ENCODE measurements at regions not wholly inside any gene's neighbourhood (a gene's known extent, or its start where the extent isn't known, plus 50 kb on each side); places are given as distances from the start of the nearest gene placed in this dataset.

DNA sequence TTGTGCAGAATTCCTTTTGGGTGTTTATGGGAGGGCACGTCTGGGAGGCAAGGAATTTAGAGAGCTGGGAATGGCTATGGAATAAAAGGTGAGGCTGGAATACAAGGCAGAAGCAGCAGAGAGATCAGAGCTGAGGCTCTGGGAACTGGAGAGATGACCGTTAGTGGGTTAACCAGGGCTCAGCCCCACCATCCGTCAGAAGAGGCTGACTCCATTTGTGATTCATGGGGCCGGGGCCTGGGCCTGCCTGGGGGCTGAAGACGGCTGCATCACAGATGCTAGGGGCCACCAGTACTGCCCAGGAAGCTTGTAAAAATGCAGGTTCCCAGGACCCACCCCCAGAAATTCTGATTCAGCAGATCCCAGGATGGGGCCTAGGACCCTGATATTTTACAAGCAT is 398.1 kb downstream of the MED13L start:
- H3K4me1 ChIP-seq (ENCODE audit: low read length) = no peaks in the 10 kb centered on the region

DNA sequence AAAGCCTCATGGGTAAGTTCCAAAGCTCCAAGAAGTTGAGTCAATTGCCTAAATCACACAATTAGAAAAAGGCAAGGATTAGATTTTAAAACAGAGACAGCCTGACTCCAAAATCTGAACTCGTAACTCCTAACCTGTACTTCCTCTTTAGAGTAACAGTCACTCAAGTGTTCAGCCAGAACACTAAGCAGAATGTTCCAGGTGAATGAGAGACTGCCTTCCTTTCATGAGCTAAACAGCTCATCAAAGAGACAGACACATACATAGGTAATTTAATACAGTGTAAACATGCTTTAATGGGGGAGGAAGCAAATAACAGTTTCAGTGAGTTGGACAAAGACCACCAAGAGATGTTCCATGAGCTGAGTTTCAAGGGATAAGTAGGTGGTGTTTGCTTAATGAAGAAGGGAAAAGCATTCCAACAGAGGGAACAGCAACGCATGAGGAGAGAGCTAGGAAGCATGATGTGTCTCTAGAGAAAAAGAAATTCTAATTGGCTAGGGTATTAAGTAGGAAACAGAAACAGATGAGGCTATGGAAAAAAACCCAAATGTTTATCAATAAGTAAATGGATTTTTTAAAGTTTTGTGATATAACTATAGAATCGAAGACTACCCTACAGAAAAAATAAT is 403.9 kb downstream of the MED13L start:
- H3K9ac ChIP-seq (ENCODE audit: low read length) = no peak overlapping the region

More for the DNA sequence above, 398.1 kb downstream of the MED13L start:
- no peak overlapping the region for H3K9ac ChIP-seq (ENCODE audit: low read length)
- no peaks in the 10 kb centered on the region for H4K20me1 ChIP-seq (ENCODE audit: insufficient read depth, low read depth, low read length)
- H3K79me2 ChIP-seq (ENCODE audit: low read length) = no peaks in the 10 kb centered on the region
- H3K9me3 ChIP-seq (ENCODE audit: low read length) = no peaks in the 10 kb centered on the region
- H3K27ac ChIP-seq (ENCODE audit: low read length) = no peak overlapping the region
- H3K9me2 ChIP-seq (replicated peaks; ENCODE audit: insufficient read depth, low read length) = no peaks in the 10 kb centered on the region
- DNase-seq = no peak
- no peaks in the 10 kb centered on the region for H3K27me3 ChIP-seq (ENCODE audit: low read length)
- no peaks in the 10 kb centered on the region for H3K36me3 ChIP-seq (ENCODE audit: insufficient read depth, low read length)
- no peak overlapping the region for H3K4me2 ChIP-seq (ENCODE audit: low read depth, low read length, poor library complexity, severe bottlenecking)
- H2AFZ ChIP-seq (ENCODE audit: low read length) = no peak overlapping the region
- H3K4me3 ChIP-seq (ENCODE audit: low read length) = no peak overlapping the region

DNA sequence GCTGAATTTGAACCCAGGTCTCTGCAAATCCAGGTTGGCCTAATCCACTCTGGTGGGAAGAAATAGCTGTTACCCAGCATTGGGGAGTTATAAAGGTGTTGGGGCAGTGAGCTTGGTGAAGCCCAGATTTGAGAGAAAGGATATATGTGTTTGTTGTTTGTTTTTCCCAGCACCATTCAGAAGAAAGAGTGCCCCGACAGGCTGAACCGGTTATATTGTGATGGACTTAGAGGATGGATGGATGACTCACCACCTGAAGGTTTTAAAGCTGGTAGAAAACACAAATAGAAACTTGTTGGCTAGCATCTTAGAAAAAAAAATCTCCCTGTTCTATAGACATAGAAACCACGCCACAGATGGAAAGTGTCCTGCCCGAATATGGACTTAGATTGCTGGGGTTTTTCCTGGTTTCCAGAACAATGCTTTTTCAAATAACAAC is 404.6 kb downstream of the MED13L start:
- no peak overlapping the region for H2AFZ ChIP-seq (ENCODE audit: low read length)
- no peaks in the 10 kb centered on the region for H3K9me3 ChIP-seq (ENCODE audit: low read length)
- no peak overlapping the region for H3K4me3 ChIP-seq (ENCODE audit: low read length)
- no peaks in the 10 kb centered on the region for H3K4me1 ChIP-seq (ENCODE audit: low read length)
- H3K27ac ChIP-seq (ENCODE audit: low read length) = no peak overlapping the region
- H3K79me2 ChIP-seq (ENCODE audit: low read length) = no peaks in the 10 kb centered on the region
- H3K36me3 ChIP-seq (ENCODE audit: insufficient read depth, low read length) = no peaks in the 10 kb centered on the region
- no peak for DNase-seq
- H3K4me2 ChIP-seq (ENCODE audit: low read depth, low read length, poor library complexity, severe bottlenecking) = no peak overlapping the region
- H3K27me3 ChIP-seq (ENCODE audit: low read length) = no peaks in the 10 kb centered on the region
- no peaks in the 10 kb centered on the region for H3K9me2 ChIP-seq (replicated peaks; ENCODE audit: insufficient read depth, low read length)
- no peak overlapping the region for H3K9ac ChIP-seq (ENCODE audit: low read length)
- H4K20me1 ChIP-seq (ENCODE audit: insufficient read depth, low read depth, low read length) = no peaks in the 10 kb centered on the region

More for the DNA sequence above, 403.9 kb downstream of the MED13L start:
- Histone ChIP-seq H3K27ac (ENCODE audit: low read length) (no peak overlapping the region), H3K9me2 (replicated peaks; ENCODE audit: insufficient read depth, low read length) (no peaks in the 10 kb centered on the region), H3K4me2 (ENCODE audit: low read depth, low read length, poor library complexity, severe bottlenecking) (no peak overlapping the region), H4K20me1 (ENCODE audit: insufficient read depth, low read depth, low read length) (no peaks in the 10 kb centered on the region), H3K4me1 (ENCODE audit: low read length) (no peaks in the 10 kb centered on the region), H3K4me3 (ENCODE audit: low read length) (no peak overlapping the region), H3K36me3 (ENCODE audit: insufficient read depth, low read length) (no peaks in the 10 kb centered on the region), H3K79me2 (ENCODE audit: low read length) (no peaks in the 10 kb centered on the region), H3K9me3 (ENCODE audit: low read length) (no peaks in the 10 kb centered on the region), H2AFZ (ENCODE audit: low read length) (no peak overlapping the region), H3K27me3 (ENCODE audit: low read length) (no peaks in the 10 kb centered on the region)
- no peak for DNase-seq

DNA sequence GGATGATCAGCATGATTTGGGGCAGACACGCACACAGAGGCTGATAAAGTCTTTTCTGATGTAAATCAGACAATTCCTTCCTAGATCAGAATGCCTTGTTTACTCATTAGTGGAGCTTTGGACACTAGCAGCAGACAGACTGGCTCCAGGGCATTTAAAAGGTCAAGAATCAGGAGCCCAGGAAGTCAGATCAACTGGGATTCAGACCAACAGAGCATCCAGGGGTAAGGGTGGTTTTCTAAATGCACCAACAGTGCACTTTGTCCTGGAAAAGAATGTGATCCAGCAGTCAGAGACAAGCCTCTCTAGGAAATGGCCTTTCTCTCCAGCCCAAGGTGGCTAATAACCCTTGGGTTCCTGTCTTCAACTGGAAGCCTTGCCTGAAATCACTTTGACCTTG is 405.3 kb downstream of the MED13L start:
- H3K4me3 ChIP-seq (ENCODE audit: low read length) = no peak overlapping the region
- H3K79me2 ChIP-seq (ENCODE audit: low read length) = no peaks in the 10 kb centered on the region
- H4K20me1 ChIP-seq (ENCODE audit: insufficient read depth, low read depth, low read length) = no peaks in the 10 kb centered on the region
- no peaks in the 10 kb centered on the region for H3K9me2 ChIP-seq (replicated peaks; ENCODE audit: insufficient read depth, low read length)
- H3K4me1 ChIP-seq (ENCODE audit: low read length) = no peaks in the 10 kb centered on the region
- no peak overlapping the region for H3K9ac ChIP-seq (ENCODE audit: low read length)
- H3K27me3 ChIP-seq (ENCODE audit: low read length) = no peaks in the 10 kb centered on the region
- H2AFZ ChIP-seq (ENCODE audit: low read length) = no peak overlapping the region
- no peaks in the 10 kb centered on the region for H3K36me3 ChIP-seq (ENCODE audit: insufficient read depth, low read length)
- no peak overlapping the region for H3K27ac ChIP-seq (ENCODE audit: low read length)
- H3K9me3 ChIP-seq (ENCODE audit: low read length) = no peaks in the 10 kb centered on the region
- H3K4me2 ChIP-seq (ENCODE audit: low read depth, low read length, poor library complexity, severe bottlenecking) = no peak overlapping the region
- DNase-seq = no peak

DNA sequence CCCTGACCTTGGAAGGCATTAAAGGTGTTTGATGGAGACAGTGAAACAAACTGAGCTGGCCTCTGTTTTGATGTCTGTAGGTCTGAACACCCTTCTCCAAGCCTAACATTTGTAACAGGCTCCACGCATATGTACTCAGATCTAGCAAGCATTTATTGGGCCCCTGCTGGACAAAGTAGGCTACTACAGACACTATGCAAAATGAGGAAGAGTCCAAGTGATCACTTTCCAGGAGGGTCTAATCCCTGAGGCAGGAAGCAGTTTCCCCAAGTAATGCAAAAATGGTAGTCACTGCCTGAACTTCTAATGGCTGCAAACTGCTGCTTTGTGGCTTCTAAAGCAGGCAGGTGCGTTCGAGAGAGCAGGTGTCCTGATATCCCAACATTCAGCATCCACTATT is 405.8 kb downstream of the MED13L start:
- no peak overlapping the region for H2AFZ ChIP-seq (ENCODE audit: low read length)
- H3K9ac ChIP-seq (ENCODE audit: low read length) = no peak overlapping the region
- H3K36me3 ChIP-seq (ENCODE audit: insufficient read depth, low read length) = no peaks in the 10 kb centered on the region
- H3K27ac ChIP-seq (ENCODE audit: low read length) = no peak overlapping the region
- DNase-seq = peak; percentile 69
- no peaks in the 10 kb centered on the region for H3K9me2 ChIP-seq (replicated peaks; ENCODE audit: insufficient read depth, low read length)
- H3K4me2 ChIP-seq (ENCODE audit: low read depth, low read length, poor library complexity, severe bottlenecking) = no peak overlapping the region
- no peaks in the 10 kb centered on the region for H3K27me3 ChIP-seq (ENCODE audit: low read length)
- H4K20me1 ChIP-seq (ENCODE audit: insufficient read depth, low read depth, low read length) = no peaks in the 10 kb centered on the region
- H3K9me3 ChIP-seq (ENCODE audit: low read length) = no peaks in the 10 kb centered on the region
- no peaks in the 10 kb centered on the region for H3K79me2 ChIP-seq (ENCODE audit: low read length)
- no peaks in the 10 kb centered on the region for H3K4me1 ChIP-seq (ENCODE audit: low read length)
- no peak overlapping the region for H3K4me3 ChIP-seq (ENCODE audit: low read length)

DNA sequence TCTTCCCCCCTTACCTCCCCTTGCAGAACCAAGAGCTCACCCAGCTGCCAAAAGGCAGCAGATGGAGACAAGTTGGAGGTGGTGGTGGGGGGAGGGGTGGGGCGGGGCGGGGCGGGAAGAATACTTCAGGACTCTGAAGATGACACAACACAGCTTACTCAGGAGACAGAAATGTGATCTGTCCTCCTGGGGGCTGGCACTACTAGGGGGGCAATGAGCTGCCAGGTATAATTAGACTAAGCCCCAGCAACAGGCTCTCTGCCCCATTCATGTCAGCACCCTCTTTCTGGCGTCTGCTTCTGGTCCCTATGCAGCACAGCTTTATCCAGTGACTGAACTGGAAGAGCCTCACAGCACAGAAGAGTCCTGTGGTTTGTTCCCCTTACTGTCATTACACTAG is 407.0 kb downstream of the MED13L start:
- H3K9ac ChIP-seq (ENCODE audit: low read length) = no peak overlapping the region
- H3K9me3 ChIP-seq (ENCODE audit: low read length) = no peaks in the 10 kb centered on the region
- H3K27ac ChIP-seq (ENCODE audit: low read length) = no peak overlapping the region
- H3K4me2 ChIP-seq (ENCODE audit: low read depth, low read length, poor library complexity, severe bottlenecking) = no peak overlapping the region
- H4K20me1 ChIP-seq (ENCODE audit: insufficient read depth, low read depth, low read length) = no peaks in the 10 kb centered on the region
- H3K36me3 ChIP-seq (ENCODE audit: insufficient read depth, low read length) = no peaks in the 10 kb centered on the region
- no peak overlapping the region for H2AFZ ChIP-seq (ENCODE audit: low read length)
- no peaks in the 10 kb centered on the region for H3K79me2 ChIP-seq (ENCODE audit: low read length)
- no peaks in the 10 kb centered on the region for H3K4me1 ChIP-seq (ENCODE audit: low read length)
- DNase-seq = no peak
- H3K27me3 ChIP-seq (ENCODE audit: low read length) = no peaks in the 10 kb centered on the region
- no peaks in the 10 kb centered on the region for H3K9me2 ChIP-seq (replicated peaks; ENCODE audit: insufficient read depth, low read length)
- no peak overlapping the region for H3K4me3 ChIP-seq (ENCODE audit: low read length)

DNA sequence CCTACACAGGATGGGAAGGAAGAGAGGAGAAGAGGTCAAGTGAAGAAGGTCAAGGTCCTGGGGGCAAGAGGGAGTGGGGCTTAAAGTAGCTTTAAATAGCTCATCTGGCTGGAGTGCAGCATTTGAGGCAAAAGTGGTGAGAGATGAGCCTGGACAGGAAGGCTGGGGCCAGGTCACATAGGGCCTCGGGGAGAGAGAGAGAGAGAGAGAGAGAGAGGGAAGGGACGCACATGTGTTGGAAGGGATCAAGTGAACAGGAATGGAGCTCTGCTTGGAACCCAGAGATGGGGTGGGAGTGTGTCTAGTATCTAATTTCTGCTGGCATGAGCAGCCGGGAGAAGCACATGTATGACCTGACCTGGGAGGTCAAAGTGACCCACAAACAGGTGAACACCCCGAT is 407.5 kb downstream of the MED13L start:
- no peaks in the 10 kb centered on the region for H4K20me1 ChIP-seq (ENCODE audit: insufficient read depth, low read depth, low read length)
- no peak for DNase-seq
- H3K4me3 ChIP-seq (ENCODE audit: low read length) = no peak overlapping the region
- H3K9me2 ChIP-seq (replicated peaks; ENCODE audit: insufficient read depth, low read length) = no peaks in the 10 kb centered on the region
- H2AFZ ChIP-seq (ENCODE audit: low read length) = no peak overlapping the region
- no peaks in the 10 kb centered on the region for H3K4me1 ChIP-seq (ENCODE audit: low read length)
- H3K79me2 ChIP-seq (ENCODE audit: low read length) = no peaks in the 10 kb centered on the region
- no peaks in the 10 kb centered on the region for H3K36me3 ChIP-seq (ENCODE audit: insufficient read depth, low read length)
- no peak overlapping the region for H3K4me2 ChIP-seq (ENCODE audit: low read depth, low read length, poor library complexity, severe bottlenecking)
- H3K27me3 ChIP-seq (ENCODE audit: low read length) = no peaks in the 10 kb centered on the region
- H3K9me3 ChIP-seq (ENCODE audit: low read length) = no peaks in the 10 kb centered on the region
- H3K9ac ChIP-seq (ENCODE audit: low read length) = no peak overlapping the region
- H3K27ac ChIP-seq (ENCODE audit: low read length) = no peak overlapping the region

DNA sequence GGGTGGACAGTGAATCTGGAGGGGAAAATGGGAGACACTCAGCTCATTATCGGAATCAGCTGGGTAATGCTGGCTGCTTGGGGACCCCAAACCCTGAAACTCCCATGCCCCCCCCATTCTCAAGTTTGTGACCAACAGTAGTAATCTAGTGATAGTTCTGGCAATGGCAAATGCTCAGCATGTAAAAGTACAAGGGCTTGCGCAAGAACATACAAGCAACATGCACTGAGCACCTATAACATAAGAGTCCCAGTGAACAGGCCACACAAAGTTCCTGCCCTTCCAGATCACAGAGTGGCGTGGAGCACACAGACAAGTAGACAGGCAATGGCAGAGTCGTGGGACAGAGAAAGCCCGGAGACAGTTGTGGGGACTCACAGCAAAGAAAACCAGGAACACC is 407.9 kb downstream of the MED13L start:
- Histone ChIP-seq H2AFZ (ENCODE audit: low read length) (no peak overlapping the region), H3K4me3 (ENCODE audit: low read length) (no peak overlapping the region), H3K36me3 (ENCODE audit: insufficient read depth, low read length) (no peaks in the 10 kb centered on the region), H4K20me1 (ENCODE audit: insufficient read depth, low read depth, low read length) (no peaks in the 10 kb centered on the region), H3K9me3 (ENCODE audit: low read length) (no peaks in the 10 kb centered on the region), H3K4me2 (ENCODE audit: low read depth, low read length, poor library complexity, severe bottlenecking) (no peak overlapping the region), H3K9ac (ENCODE audit: low read length) (no peak overlapping the region), H3K27ac (ENCODE audit: low read length) (no peak overlapping the region), H3K4me1 (ENCODE audit: low read length) (no peaks in the 10 kb centered on the region), H3K27me3 (ENCODE audit: low read length) (no peaks in the 10 kb centered on the region), H3K79me2 (ENCODE audit: low read length) (no peaks in the 10 kb centered on the region), H3K9me2 (replicated peaks; ENCODE audit: insufficient read depth, low read length) (no peaks in the 10 kb centered on the region)
- DNase-seq = no peak

DNA sequence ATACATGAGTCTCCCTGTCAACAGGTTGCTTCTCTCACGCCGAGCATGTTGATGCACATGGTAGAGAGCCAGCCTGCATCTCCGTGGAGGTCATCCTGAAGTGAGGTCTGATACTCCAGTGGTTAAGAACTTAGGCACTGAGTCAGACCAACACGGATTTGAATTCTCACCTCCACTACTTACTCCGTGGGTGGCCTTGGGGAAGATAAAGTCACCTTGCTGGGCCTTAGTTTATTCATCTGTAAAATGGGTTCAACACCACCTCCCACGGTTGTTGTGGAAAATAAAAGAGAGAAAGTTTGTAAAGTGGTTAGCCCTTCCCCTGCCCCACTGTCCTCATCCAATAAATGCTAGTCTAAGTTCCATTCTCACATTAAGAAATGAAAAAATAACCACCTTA is 408.9 kb downstream of the MED13L start:
- no peaks in the 10 kb centered on the region for H3K27me3 ChIP-seq (ENCODE audit: low read length)
- no peak overlapping the region for H3K27ac ChIP-seq (ENCODE audit: low read length)
- no peak overlapping the region for H2AFZ ChIP-seq (ENCODE audit: low read length)
- no peaks in the 10 kb centered on the region for H4K20me1 ChIP-seq (ENCODE audit: insufficient read depth, low read depth, low read length)
- no peak overlapping the region for H3K4me3 ChIP-seq (ENCODE audit: low read length)
- no peaks in the 10 kb centered on the region for H3K9me2 ChIP-seq (replicated peaks; ENCODE audit: insufficient read depth, low read length)
- no peaks in the 10 kb centered on the region for H3K36me3 ChIP-seq (ENCODE audit: insufficient read depth, low read length)
- no peak for DNase-seq
- H3K79me2 ChIP-seq (ENCODE audit: low read length) = no peaks in the 10 kb centered on the region
- no peak overlapping the region for H3K9ac ChIP-seq (ENCODE audit: low read length)
- H3K4me2 ChIP-seq (ENCODE audit: low read depth, low read length, poor library complexity, severe bottlenecking) = no peak overlapping the region
- no peaks in the 10 kb centered on the region for H3K9me3 ChIP-seq (ENCODE audit: low read length)
- H3K4me1 ChIP-seq (ENCODE audit: low read length) = no peaks in the 10 kb centered on the region

All from Karpas-422 (cell line).